GM19463 (cell line): ENCODE measurements at regions not wholly inside any gene's neighbourhood (a gene's known extent, or its start where the extent isn't known, plus 50 kb on each side); places are given as distances from the start of the nearest gene placed in this dataset.

Experiments used
- ATAC-seq: cut with Tn5 transposase; IDR thresholded peaks from one replicate; pipeline ENCODE4 v1.9.1; 2021; ENCODE audit warnings: mild to moderate bottlenecking, moderate library complexity; ENCODE audit not compliant: unreplicated experiment

GRCh38 chr16:51359141-51359955 lies 208.3 kb upstream of the SALL1 start:
- ATAC-seq: no peak

GRCh38 chr16:51357839-51358238 lies 206.8 kb upstream of the SALL1 start:
- no peak for ATAC-seq

DNA sequence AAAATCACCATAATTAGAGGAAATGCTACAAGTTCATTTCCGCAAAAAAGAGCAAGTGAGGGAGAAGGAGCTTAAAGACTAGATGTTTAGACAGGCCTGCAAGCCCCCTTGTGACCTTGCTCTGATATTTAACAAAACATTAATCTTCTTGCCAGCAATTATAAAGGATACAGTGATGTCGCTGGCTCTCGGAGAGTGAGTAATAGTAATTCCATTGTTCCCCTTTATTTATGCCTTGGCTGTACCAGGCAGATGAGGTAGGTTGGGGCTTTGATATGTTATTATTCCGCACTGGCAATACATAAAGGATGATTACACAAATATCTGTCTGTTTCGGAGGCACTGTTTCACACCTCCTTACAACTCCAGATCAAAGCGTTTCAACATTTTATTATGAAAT lies 204.8 kb upstream of the SALL1 start:
- no peak for ATAC-seq

DNA sequence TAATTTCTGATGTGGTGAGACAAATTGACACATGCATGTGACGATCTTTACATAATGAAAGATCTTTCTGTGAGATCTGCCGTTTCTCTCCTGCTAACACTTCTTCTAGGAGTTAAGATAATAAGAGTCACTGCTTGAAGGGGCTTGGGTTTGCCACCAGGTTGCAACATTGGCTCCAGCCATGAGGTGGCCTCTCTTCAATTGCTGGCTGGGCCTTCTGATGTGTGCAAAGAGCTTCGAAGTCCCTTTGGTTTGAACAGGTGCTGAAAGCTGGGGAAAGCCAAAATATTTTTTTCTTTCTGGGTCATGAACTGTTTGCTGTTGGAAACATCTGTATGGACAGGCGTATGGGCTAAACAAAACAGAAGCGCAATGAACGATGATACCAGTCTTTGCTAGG lies 204.1 kb upstream of the SALL1 start:
- no peak for ATAC-seq

DNA sequence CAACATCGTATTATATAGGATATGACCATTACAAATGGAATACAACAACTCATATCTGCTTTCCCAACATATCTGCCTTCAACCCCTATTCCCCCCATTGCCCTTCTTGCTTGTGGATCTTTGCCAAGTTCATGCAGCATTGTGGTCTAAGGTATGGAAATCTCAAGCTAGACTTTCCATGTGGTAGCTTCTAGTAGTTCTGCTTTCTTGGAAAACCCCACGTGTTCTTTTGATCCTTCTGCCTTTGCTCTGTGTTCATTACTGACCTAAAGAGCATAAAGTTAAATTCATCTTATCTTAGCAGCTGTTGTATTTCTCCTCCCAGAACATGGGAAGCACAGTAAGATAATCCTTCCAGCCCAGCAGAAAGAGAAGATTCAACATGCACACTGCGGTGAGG lies 202.0 kb upstream of the SALL1 start:
- no peak for ATAC-seq

DNA sequence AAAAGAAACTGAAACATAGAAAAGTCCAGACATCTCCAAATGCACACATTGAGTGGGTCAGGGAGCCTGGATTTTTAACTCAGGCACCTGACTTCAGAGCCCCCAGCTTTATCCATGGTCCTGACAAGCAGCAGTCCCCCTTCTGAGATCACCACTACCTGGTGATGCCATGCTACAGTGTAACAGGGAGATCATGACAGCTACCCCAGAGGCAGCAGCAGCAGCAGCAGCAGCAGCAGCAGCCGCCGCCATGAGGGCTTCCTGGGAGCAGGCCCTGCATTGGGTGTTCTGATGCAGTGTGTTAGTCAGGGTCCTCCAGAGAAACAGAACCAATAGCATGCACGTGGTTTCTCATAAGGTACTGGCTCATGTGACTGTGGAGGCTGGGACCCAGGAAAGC lies 198.6 kb upstream of the SALL1 start:
- ATAC-seq: no peak

GRCh38 chr16:51343411-51343810 lies 192.3 kb upstream of the SALL1 start:
- ATAC-seq: no peak

- ATAC-seq: no peak
Measured at GRCh38 chr16:51341204-51341603, 190.1 kb upstream of the SALL1 start.

- ATAC-seq: no peak
Measured at GRCh38 chr16:51337662-51338061, 186.6 kb upstream of the SALL1 start.

DNA sequence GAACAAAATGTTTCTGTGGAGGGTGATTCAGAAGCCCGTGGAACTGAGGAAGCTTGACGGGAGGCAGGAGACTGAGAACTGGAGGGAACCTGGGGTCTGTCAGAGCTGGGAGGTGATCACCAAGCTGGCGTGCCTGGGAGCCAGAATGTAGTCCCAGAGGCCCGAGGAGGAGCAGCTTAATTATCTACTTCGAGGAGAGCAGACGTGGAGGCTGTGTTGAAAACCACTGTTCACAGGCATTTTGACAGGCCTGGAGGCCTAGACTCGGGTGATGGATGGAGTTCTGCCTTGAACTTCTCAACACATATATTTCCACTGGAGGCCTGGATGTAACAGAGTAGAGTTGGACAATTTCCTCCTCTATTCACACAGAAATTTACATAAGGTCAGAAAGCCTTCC lies 177.7 kb upstream of the SALL1 start:
- ATAC-seq: no peak

GRCh38 chr16:51327001-51327400 lies 175.9 kb upstream of the SALL1 start:
- ATAC-seq: no peak

DNA sequence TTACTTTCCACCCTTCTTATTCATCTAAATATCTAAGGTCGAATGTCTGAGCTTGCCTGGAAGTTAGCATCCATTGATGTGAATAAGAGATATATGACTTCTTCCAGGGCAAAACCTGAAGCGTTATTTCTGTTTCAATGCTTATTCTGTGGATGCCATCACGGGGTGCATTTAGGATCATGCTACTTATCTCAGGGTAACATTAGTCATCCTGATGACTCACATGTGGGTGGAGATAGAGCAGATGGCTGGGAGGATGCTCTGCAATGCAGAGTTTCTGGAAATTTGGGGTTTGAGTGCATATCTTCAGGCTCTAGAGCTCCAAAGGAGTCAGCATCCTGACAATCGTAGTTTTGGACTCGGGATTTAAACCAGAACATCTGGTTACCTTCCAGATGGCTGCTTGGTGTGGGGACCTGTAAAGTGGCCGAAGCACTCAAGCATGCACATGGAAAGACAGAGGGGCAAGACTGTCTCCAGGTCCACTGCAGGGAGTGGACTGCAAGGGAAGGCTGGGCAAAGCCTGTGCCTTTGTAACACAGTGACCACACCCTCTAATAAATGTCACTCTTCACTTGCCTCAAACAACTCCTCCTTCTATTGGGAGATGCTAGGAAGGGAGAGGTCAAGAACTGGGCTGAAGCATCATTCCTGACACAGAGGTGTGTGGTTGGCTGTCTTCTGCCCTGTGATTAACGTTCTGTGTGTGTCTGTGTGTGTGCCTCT lies 175.2 kb upstream of the SALL1 start:
- ATAC-seq: no peak

DNA sequence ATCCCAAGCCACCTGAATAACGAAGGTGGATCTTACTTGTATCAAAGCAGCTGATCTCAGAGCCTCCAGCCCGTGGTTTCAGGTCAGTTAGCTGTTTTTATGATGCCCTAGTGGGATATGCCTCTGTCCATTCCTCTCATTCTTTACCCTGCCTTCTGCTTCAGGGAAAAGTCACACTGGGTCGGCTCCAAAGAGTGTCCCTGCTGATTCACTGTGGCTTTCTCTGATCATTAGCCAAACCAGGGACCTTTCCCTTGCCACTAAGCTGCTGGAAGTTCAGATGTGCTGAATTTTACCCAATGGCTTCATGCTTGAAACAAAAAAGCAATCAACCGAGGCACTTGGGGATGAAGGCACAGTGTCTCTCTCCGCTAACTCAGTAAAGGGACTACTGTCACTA lies 170.2 kb upstream of the SALL1 start:
- no peak for ATAC-seq

GRCh38 chr16:51317575-51317974 lies 166.5 kb upstream of the SALL1 start:
- ATAC-seq: no peak

DNA sequence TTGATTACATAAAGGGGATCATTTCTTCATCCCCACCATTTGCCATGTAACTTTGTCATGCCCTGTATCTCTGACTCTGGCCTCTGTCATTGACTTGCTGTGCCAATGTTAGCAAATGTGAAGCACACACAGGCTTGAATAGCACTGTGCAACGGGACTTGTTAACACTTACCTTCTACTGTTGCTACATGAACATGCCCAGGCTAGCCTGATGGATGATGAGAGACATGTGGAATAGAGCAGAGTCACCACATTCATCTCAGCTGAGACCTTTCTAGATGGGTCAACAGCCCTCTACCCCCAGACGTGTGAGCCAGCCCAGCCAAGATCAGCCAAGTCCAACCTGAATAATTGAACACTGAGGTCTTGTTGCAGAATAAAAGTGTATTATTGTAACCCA lies 162.1 kb upstream of the SALL1 start:
- ATAC-seq: no peak

GRCh38 chr16:51312363-51313150 lies 161.5 kb upstream of the SALL1 start:
- ATAC-seq: no peak

DNA sequence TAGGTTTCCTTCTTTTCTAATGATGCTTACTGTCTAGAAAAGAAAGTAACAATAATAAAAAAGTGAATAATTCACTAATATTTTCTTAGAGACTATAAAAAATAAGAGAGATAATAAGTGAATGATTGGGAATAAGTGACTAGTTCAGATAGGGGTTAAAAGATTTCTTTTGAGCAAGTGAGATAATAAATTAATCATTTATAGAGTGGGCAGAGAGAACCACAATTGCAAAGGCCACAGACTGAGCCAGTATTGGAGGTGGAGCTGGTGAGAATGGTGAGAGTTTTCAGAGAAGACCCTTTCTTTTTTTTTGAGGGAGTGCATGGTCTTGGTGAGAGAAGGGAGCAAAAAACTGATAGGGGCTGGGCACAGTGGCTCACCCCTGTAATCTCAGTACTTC lies 159.1 kb upstream of the SALL1 start:
- no peak for ATAC-seq

- no peak for ATAC-seq
Measured at GRCh38 chr16:51306886-51307595, 156.0 kb upstream of the SALL1 start.

- no peak for ATAC-seq
Measured at GRCh38 chr16:51306116-51306515, 155.0 kb upstream of the SALL1 start.

DNA sequence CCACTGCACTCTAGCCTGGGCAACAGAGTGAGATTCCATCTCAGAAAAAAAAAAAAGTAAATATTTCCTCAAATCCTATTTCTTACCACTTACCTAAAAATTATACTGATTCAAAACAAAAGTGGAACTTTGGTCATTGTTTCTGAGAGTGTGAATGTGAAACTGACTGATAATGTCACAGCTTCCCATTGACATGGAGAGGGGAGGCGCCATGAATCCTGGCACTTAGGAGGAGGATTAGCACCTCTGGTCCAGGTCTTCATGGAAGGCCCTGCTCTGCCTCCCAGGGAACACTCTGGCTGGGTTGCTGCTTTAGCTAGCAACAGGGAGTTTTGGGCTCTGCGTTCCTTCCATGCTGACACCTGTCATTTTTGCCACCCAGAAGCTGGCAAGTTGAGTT lies 154.3 kb upstream of the SALL1 start:
- peak; percentile 45 for ATAC-seq

GRCh38 chr16:51302042-51302441 lies 151.0 kb upstream of the SALL1 start:
- no peak for ATAC-seq
